HFF-Myc (cell line): ENCODE measurements at regions not wholly inside any gene's neighbourhood (a gene's known extent, or its start where the extent isn't known, plus 50 kb on each side); places are given as distances from the start of the nearest gene placed in this dataset.

Experiments used
- DNase-seq: peaks from one replicate; pipeline ENCODE4 v3.0.0-alpha.2; 2011; ENCODE audit warnings: low read depth; ENCODE audit errors: extremely low read depth
- H3K4me3 ChIP-seq: replicated peaks from 2 replicates; pipeline ENCODE4 v1.5.1; 2011; ENCODE audit warnings: low read depth, mild to moderate bottlenecking, control low read depth, low read length
- CTCF ChIP-seq: IDR thresholded peaks from 2 replicates; pipeline ENCODE4 v1.5.1; 2012; ENCODE audit warnings: mild to moderate bottlenecking, low read depth, low read length, control low read depth; ENCODE audit errors: missing control alignments

- DNase-seq, result no peak
- no peak overlapping the region for H3K4me3 ChIP-seq
- TF ChIP-seq CTCF, result no peak
These were observed 698.7 kb downstream of the SLITRK5 start for GRCh38 chr13:88369866-88370265.

GRCh38 chr13:88376760-88377388, 705.7 kb downstream of the SLITRK5 start:
- TF ChIP-seq CTCF, result no peak
- no peak overlapping the region for H3K4me3 ChIP-seq
- no peak for DNase-seq

- H3K4me3 ChIP-seq, result no peak overlapping the region
- TF ChIP-seq CTCF, result no peak
- DNase-seq, result no peak
These were observed 706.7 kb downstream of the SLITRK5 start for GRCh38 chr13:88377852-88378251.

GRCh38 chr13:88384542-88384941, 713.4 kb downstream of the SLITRK5 start:
- DNase-seq, result no peak
- TF ChIP-seq CTCF, result no peak

GRCh38 chr13:88395804-88396203, 724.6 kb downstream of the SLITRK5 start:
- no peak for TF ChIP-seq CTCF
- H3K4me3 ChIP-seq, result no peak overlapping the region
- no peak for DNase-seq

More at GRCh38 chr13:88384542-88384941, 713.4 kb downstream of the SLITRK5 start:
- H3K4me3 ChIP-seq, result no peak overlapping the region

- no peak overlapping the region for H3K4me3 ChIP-seq
- TF ChIP-seq CTCF, result no peak
- DNase-seq, result no peak
These were observed 740.5 kb downstream of the SLITRK5 start for GRCh38 chr13:88411696-88412095.

GRCh38 chr13:88417801-88418200, 746.6 kb downstream of the SLITRK5 start:
- TF ChIP-seq CTCF, result no peak
- no peak for DNase-seq
- H3K4me3 ChIP-seq, result no peak overlapping the region
